Stomach (tissue), 8 donors: ENCODE measurements at regions not wholly inside any gene's neighbourhood (a gene's known extent, or its start where the extent isn't known, plus 50 kb on each side); places are given as distances from the start of the nearest gene placed in this dataset.

Source experiments
- DNase-seq, 2 donors: peaks; one replicate each; pipeline versions ENCODE4 v3.0.0 to v3.0.0-alpha.2; 2013 to 2019
- H3K27ac ChIP-seq, 5 donors: fragments of 200-600 bp in 4 of 5; sonication (generic) in 4 of 5; one replicate each; pipeline ENCODE4 v1.5.1; 2013 to 2019; ENCODE audit warnings: mild to moderate bottlenecking in 1 of 5, moderate library complexity in 1 of 5
- H3K27me3 ChIP-seq, 3 donors: fragments of 200-600 bp; sonication (generic); one replicate each; pipeline ENCODE4 v1.5.1; 2017 to 2019; ENCODE audit warnings: mixed run types in 1 of 3
- H3K36me3 ChIP-seq, 4 donors: fragments of 200-600 bp; sonication (generic); 1 replicate in 3 of 4; 2 replicates in 1 of 4; pipeline ENCODE4 v1.5.1; 2016 to 2019
- H3K4me1 ChIP-seq, 4 donors: fragments of 200-600 bp; sonication (generic); one replicate each; pipeline ENCODE4 v1.5.1; 2016 to 2019
- H3K4me3 ChIP-seq, 4 donors: fragments of 200-600 bp; sonication (generic) in 3 of 4; one replicate each; pipeline ENCODE4 v1.5.1; 2016 to 2019; ENCODE audit warnings: mild to moderate bottlenecking in 1 of 4
- H3K9me3 ChIP-seq, 4 donors: fragments of 200-600 bp; sonication (generic); one replicate each; pipeline ENCODE4 v1.5.1; 2016 to 2019
- EP300 ChIP-seq: sonication (generic); formaldehyde crosslinking; IDR thresholded peaks from one replicate; pipeline ENCODE4 v1.6.1; 2017; ENCODE audit warnings: antibody characterized with exemption
- POLR2A ChIP-seq, 4 donors: fragments of 450-650 bp; IDR thresholded peaks; one replicate each; pipeline ENCODE4 v1.6.1; 2016; ENCODE audit warnings: antibody characterized with exemption in 4 of 4, control low read depth in 2 of 4, mild to moderate bottlenecking in 1 of 4, moderate library complexity in 1 of 4
- POLR2AphosphoS5 ChIP-seq, 3 donors: sonication (generic); formaldehyde crosslinking; IDR thresholded peaks; one replicate each; pipeline ENCODE4 v1.6.1; 2016; ENCODE audit warnings: antibody characterized with exemption in 3 of 3
- WGBS, 5 donors: extraction: QIAGEN DNeasy Blood & Tissue Kit in 3 of 5; methylation state at CpG; one replicate each; pipeline versions ENCODE4 v1.1.5 to v1.1.7; 2013 to 2018; 5-methylcytosine and 5-hydroxymethylcytosine counted together
- intact Hi-C: fragments of 100-400 bp; cut with DNase I; formaldehyde crosslinking; loops from one replicate; pipeline ENCODE4 v1.15.1; 2023; ENCODE audit warnings: low total_unique reads
- TF ChIP-seq, protein P1 (sequence below), 7 experiments: fragments of 450-650 bp in 4 of 7; fragments of 200-600 bp in 3 of 7; sonication (generic) in 3 of 7; IDR thresholded peaks; one replicate each; pipeline ENCODE4 v1.5.1; 2016 to 2019; ENCODE audit warnings: antibody characterized with exemption in 7 of 7, control low read depth in 2 of 7, mild to moderate bottlenecking in 1 of 7
- donor health status: healthy with polysubstance abuse.
- donor health status: Bipolar disorder and iron deficiency.
- donor health status: healthy.

DNA sequence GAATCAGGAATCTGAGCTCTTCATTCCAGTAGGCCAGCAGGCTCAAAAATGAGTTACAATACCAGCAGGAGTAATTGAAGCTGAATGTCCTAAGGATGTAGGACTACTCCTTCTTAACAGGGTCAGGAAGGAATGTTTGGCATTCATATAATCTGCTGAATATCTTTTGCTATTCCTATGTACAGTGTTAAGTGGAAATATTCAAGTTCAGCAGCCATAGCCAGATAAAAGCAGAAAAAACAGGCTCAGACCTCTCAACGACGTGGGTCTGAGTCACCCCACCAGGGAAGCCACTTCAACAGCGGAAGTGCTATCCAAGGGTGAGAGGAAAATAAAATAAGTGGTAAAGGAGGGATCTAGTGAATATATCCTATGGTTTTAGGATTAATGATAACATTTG is 577.0 kb downstream of the SPOCK3 start:
- TF ChIP-seq, protein P1, sequence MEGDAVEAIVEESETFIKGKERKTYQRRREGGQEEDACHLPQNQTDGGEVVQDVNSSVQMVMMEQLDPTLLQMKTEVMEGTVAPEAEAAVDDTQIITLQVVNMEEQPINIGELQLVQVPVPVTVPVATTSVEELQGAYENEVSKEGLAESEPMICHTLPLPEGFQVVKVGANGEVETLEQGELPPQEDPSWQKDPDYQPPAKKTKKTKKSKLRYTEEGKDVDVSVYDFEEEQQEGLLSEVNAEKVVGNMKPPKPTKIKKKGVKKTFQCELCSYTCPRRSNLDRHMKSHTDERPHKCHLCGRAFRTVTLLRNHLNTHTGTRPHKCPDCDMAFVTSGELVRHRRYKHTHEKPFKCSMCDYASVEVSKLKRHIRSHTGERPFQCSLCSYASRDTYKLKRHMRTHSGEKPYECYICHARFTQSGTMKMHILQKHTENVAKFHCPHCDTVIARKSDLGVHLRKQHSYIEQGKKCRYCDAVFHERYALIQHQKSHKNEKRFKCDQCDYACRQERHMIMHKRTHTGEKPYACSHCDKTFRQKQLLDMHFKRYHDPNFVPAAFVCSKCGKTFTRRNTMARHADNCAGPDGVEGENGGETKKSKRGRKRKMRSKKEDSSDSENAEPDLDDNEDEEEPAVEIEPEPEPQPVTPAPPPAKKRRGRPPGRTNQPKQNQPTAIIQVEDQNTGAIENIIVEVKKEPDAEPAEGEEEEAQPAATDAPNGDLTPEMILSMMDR (IDR thresholded peaks at IDR 0.05) = no peak
- TF ChIP-seq POLR2A (IDR thresholded peaks at IDR 0.05) (no peak), POLR2AphosphoS5 (IDR thresholded peaks at IDR 0.05) (no peak), EP300 (no peak)
- 70 to 80% (median 74%) methylated on average over 3 of the region's 3 CpGs for WGBS, 5 donors
- Histone ChIP-seq H3K36me3 (no peaks in the 10 kb centered on the region), H3K4me1 (no peaks in the 10 kb centered on the region), H3K27me3 (no peaks in the 10 kb centered on the region), H3K4me3 (no peak overlapping the region), H3K9me3 (no peaks in the 10 kb centered on the region), H3K27ac (no peak overlapping the region)
- intact Hi-C loops = no loop called here
- no peak for DNase-seq

- WGBS, 5 donors = 60 to 81% (median 65%) methylated on average over 1 of the region's 1 CpG
- Histone ChIP-seq H3K36me3 (no peaks in the 10 kb centered on the region), H3K4me3 (no peak overlapping the region), H3K27me3 (no peaks in the 10 kb centered on the region), H3K9me3 (no peaks in the 10 kb centered on the region), H3K27ac (no peak overlapping the region), H3K4me1 (no peaks in the 10 kb centered on the region)
- no peak for DNase-seq
- no peak for TF ChIP-seq POLR2AphosphoS5 (IDR thresholded peaks at IDR 0.05)
- TF ChIP-seq, protein P1 (IDR thresholded peaks at IDR 0.05) = no peak
- TF ChIP-seq POLR2A (IDR thresholded peaks at IDR 0.05) = no peak
- TF ChIP-seq EP300 = no peak
- intact Hi-C loops = no loop called here
These were observed 575.7 kb downstream of the SPOCK3 start for GRCh38 chr4:166658585-166658984.

DNA sequence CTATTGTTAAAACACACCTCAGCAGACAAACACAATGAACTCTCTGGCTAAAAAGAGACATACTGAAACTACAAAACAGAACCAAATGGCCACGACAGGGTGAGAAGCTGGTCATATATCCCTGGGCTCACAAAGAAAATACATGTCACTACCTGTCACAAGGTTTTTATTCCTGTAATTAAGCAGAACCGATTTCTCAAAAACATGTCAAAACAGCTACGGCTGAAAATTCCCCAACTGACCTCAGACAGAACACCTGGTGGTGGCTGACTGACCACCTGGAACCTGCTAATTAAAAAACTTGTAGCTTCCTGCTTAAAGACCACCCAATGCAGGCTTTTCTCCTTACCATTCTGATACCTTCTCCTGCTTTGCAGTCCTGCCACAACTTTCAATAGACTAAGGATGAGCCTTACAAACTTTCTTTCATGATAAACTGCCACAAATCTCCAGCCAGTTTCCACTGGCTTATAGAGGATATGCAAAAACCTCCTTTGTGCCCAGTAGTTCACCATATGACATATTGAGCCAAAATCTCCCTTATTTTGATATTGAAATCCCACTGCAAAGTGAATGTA is 571.9 kb downstream of the SPOCK3 start:
- Histone ChIP-seq H3K4me1 (no peaks in the 10 kb centered on the region), H3K36me3 (no peaks in the 10 kb centered on the region), H3K9me3 (no peaks in the 10 kb centered on the region), H3K27me3 (no peaks in the 10 kb centered on the region), H3K27ac (no peak overlapping the region), H3K4me3 (no peak overlapping the region)
- intact Hi-C loops = no loop called here
- no peak for DNase-seq
- TF ChIP-seq, protein P1 (IDR thresholded peaks at IDR 0.05) = no peak
- no peak for TF ChIP-seq POLR2AphosphoS5 (IDR thresholded peaks at IDR 0.05)
- no peak for TF ChIP-seq EP300
- no peak for TF ChIP-seq POLR2A (IDR thresholded peaks at IDR 0.05)
- 45 to 60% (median 57%) methylated on average over 3 of the region's 3 CpGs for WGBS, 5 donors

DNA sequence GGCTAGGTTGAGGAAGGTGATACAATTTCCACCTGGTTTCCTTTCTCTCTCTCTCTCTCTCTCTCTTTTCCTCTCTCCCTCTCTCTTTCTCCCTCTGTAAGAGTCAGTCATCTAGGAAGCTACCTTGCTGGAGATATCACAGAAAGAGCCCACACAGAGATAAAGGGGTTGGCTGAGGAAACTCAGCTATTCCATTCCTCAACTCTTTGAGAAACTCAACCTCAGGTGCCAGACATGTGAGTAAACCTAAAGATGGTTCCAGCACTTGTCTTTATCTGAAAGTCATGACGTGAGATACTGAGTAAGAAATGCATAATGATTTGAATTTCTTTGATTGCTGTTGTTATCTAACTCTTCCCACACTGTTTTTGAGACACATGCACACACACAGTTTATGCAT is 564.0 kb downstream of the SPOCK3 start:
- H3K27me3 ChIP-seq = no peaks in the 10 kb centered on the region
- TF ChIP-seq POLR2AphosphoS5 (IDR thresholded peaks at IDR 0.05) = no peak
- TF ChIP-seq POLR2A (IDR thresholded peaks at IDR 0.05) = no peak
- H3K4me1 ChIP-seq = no peaks in the 10 kb centered on the region
- 32 to 58% (median 52%) methylated on average over 1 of the region's 1 CpG for WGBS, 5 donors
- no peaks in the 10 kb centered on the region for H3K36me3 ChIP-seq
- no peak overlapping the region for H3K27ac ChIP-seq
- intact Hi-C loops = no loop called here
- no peak for DNase-seq
- H3K4me3 ChIP-seq = no peak overlapping the region
- no peaks in the 10 kb centered on the region for H3K9me3 ChIP-seq

DNA sequence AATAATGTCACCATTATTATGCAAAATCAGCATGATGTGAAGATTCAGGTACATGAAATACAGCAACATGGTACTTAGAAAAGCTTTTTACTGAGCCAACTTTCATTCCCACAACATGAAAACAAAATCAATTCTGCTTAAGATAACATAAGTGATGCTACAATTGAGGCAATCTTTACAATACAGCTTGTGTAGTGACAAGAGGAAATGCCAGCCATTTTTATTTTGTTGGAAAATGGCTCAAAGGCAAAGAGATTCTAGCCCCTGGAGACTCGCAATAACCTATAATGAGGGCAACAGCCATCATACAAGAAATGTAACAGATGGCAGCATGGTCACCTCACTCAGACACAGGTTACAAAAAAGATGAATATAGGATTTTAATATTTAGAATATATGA is 560.4 kb downstream of the SPOCK3 start:
- Histone ChIP-seq H3K4me3 (no peak overlapping the region), H3K27me3 (no peaks in the 10 kb centered on the region), H3K4me1 (no peaks in the 10 kb centered on the region), H3K36me3 (no peaks in the 10 kb centered on the region), H3K9me3 (no peaks in the 10 kb centered on the region), H3K27ac (no peak overlapping the region)
- intact Hi-C loops = no loop called here
- DNase-seq = no peak
- TF ChIP-seq EP300 (no peak), POLR2A (IDR thresholded peaks at IDR 0.05) (no peak), POLR2AphosphoS5 (IDR thresholded peaks at IDR 0.05) (no peak)
- TF ChIP-seq, protein P1 (IDR thresholded peaks at IDR 0.05) = no peak
- WGBS, 5 donors = 87 to 98% (median 94%) methylated on average over 1 of the region's 1 CpG
